Chondrocyte (in vitro differentiated cells): ENCODE measurements at regions not wholly inside any gene's neighbourhood (a gene's known extent, or its start where the extent isn't known, plus 50 kb on each side); places are given as distances from the start of the nearest gene placed in this dataset.
"Not testable (repeated sequence)": the region's sequence is repeated elsewhere in the genome, so short reads cannot be mapped to it uniquely, and the experiment has no call there.

Experiments
- DNase-seq: peaks from one replicate; pipeline ENCODE4 v3.0.0; 2021; ENCODE audit warnings: mixed read lengths, low spot score
- H3K27ac Mint-ChIP-seq: one replicate; pipeline ENCODE4 v1.8.0; 2021; ENCODE audit warnings: mild to moderate bottlenecking, moderate library complexity, mixed read lengths; ENCODE audit not compliant: unreplicated experiment
- H3K27me3 Mint-ChIP-seq: 2 replicates; pipeline ENCODE4 v1.8.0; 2021; ENCODE audit warnings: low read depth, mixed read lengths
- H3K36me3 Mint-ChIP-seq: 2 replicates; pipeline ENCODE4 v1.8.0; 2021; ENCODE audit warnings: low read depth, mixed read lengths
- H3K4me1 Mint-ChIP-seq: 2 replicates; pipeline ENCODE4 v1.8.0; 2021; ENCODE audit warnings: low read depth, mild to moderate bottlenecking, mixed read lengths
- H3K4me3 Mint-ChIP-seq: one replicate; pipeline ENCODE4 v1.8.0; 2021; ENCODE audit warnings: mild to moderate bottlenecking, moderate library complexity, mixed read lengths; ENCODE audit not compliant: unreplicated experiment
- H3K9me3 Mint-ChIP-seq: 2 replicates; pipeline ENCODE4 v1.8.0; 2021; ENCODE audit warnings: low read depth, mixed read lengths
- CTCF ChIP-seq: fragments of 200-600 bp; sonication (generic); IDR thresholded peaks from 2 replicates; pipeline ENCODE4 v1.5.0; 2021; ENCODE audit warnings: antibody characterized with exemption, mild to moderate bottlenecking, moderate library complexity

GRCh38 chr7:79923953-79924352, 210.7 kb upstream of the GNAI1 start:
- no peaks in the 10 kb centered on the region for H3K9me3 Mint-ChIP-seq
- DNase-seq: no peak
- no peaks in the 10 kb centered on the region for H3K27me3 Mint-ChIP-seq
- no peak for TF ChIP-seq CTCF
- no peaks in the 10 kb centered on the region for H3K4me1 Mint-ChIP-seq
- no peak overlapping the region for H3K27ac Mint-ChIP-seq
- no peaks in the 10 kb centered on the region for H3K36me3 Mint-ChIP-seq
- no peak overlapping the region for H3K4me3 Mint-ChIP-seq

- H3K27me3 Mint-ChIP-seq: peaks cover 4% of the 10 kb centered on the region
Measured at GRCh38 chr7:79922894-79923293, 211.7 kb upstream of the GNAI1 start.

GRCh38 chr7:79921976-79922375, 212.7 kb upstream of the GNAI1 start:
- H3K4me1 Mint-ChIP-seq: no peaks in the 10 kb centered on the region
- peaks cover 12% of the 10 kb centered on the region for H3K27me3 Mint-ChIP-seq
- no peaks in the 10 kb centered on the region for H3K36me3 Mint-ChIP-seq
- TF ChIP-seq CTCF: no peak
- no peak overlapping the region for H3K27ac Mint-ChIP-seq
- no peaks in the 10 kb centered on the region for H3K9me3 Mint-ChIP-seq
- no peak for DNase-seq
- H3K4me3 Mint-ChIP-seq: no peak overlapping the region

More at GRCh38 chr7:79922894-79923293, 211.7 kb upstream of the GNAI1 start:
- Mint-ChIP-seq H3K27ac (no peak overlapping the region), H3K4me3 (no peak overlapping the region), H3K9me3 (no peaks in the 10 kb centered on the region), H3K36me3 (no peaks in the 10 kb centered on the region), H3K4me1 (no peaks in the 10 kb centered on the region)
- no peak for TF ChIP-seq CTCF
- no peak for DNase-seq

- not testable (repeated sequence) for H3K27ac Mint-ChIP-seq, DNase-seq, H3K4me3 Mint-ChIP-seq, H3K36me3 Mint-ChIP-seq, H3K9me3 Mint-ChIP-seq, H3K4me1 Mint-ChIP-seq
- peaks cover 24% of the 10 kb centered on the region for H3K27me3 Mint-ChIP-seq
Measured at GRCh38 chr7:79918632-79919031, 216.0 kb upstream of the GNAI1 start.

- DNase-seq, H3K36me3 Mint-ChIP-seq, H3K9me3 Mint-ChIP-seq, H3K4me3 Mint-ChIP-seq, H3K4me1 Mint-ChIP-seq, H3K27ac Mint-ChIP-seq: not testable (repeated sequence)
- H3K27me3 Mint-ChIP-seq: peaks cover 42% of the 10 kb centered on the region
Measured at GRCh38 chr7:79915346-79915745, 219.3 kb upstream of the GNAI1 start.

GRCh38 chr7:79912213-79912633, 222.4 kb upstream of the GNAI1 start:
- Mint-ChIP-seq H3K27me3 (peaks cover 39% of the 10 kb centered on the region), H3K27ac (no peak overlapping the region), H3K36me3 (no peaks in the 10 kb centered on the region), H3K4me1 (no peaks in the 10 kb centered on the region), H3K4me3 (no peak overlapping the region), H3K9me3 (peaks cover 2% of the 10 kb centered on the region)
- no peak for TF ChIP-seq CTCF
- no peak for DNase-seq
